ENCODE measurements at regions not wholly inside any gene's neighbourhood (a gene's known extent, or its start where the extent isn't known, plus 50 kb on each side); places are given as distances from the start of the nearest gene placed in this dataset.

DNA sequence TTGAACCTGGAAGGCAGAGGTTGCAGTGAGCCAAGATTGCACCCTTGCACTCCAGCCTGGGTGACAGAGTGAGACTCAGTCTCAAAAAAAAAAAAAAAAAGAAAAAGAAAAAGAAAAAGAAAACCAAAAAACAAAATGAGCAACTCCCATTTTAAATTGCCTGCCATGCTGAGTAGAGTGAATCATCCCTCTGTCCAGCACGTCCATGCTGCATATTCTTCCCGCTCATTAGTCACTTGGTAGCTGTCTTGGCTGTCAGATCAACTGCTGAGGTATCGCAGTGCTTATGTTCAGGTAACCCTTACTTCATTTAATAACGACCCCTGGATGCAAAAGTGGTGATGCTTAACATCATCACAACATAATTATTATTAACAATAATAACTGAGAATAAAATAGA lies 60.7 kb upstream of the SMOX start:
- no CpG with 5 or more reads among the region's 4 CpGs for WGBS, 2 experiments (ENCODE audit: extremely low coverage in 2 of 2, insufficient read length in 1 of 2)
- no peak overlapping the region for H3K27ac ChIP-seq (ENCODE audit: insufficient read depth, low read length)

More for the DNA sequence above, 60.7 kb upstream of the SMOX start:
- Histone ChIP-seq H3K18ac (ENCODE audit: low read depth, low read length) (no peak overlapping the region), H3K9me1 (ENCODE audit: insufficient read depth, low read length) (peaks cover 31% of the 10 kb centered on the region), H4K91ac (ENCODE audit: insufficient read depth, low read depth, low read length) (no peak overlapping the region), H3K56ac (ENCODE audit: extremely low read depth, insufficient read depth, low read length) (no peak overlapping the region), H2BK20ac (ENCODE audit: low read depth, low read length) (no peak overlapping the region), H4K8ac (ENCODE audit: low read depth in 2 of 2, low read length in 2 of 2) (no peak overlapping the region), H3K36me3 (ENCODE audit: control insufficient read depth, insufficient read depth, low read length) (no peaks in the 10 kb centered on the region), H2BK15ac (ENCODE audit: low read depth, low read length) (no peak overlapping the region; the same call in 2 of the 3 replicates), H3K4ac (ENCODE audit: low read depth, low read length) (no peak overlapping the region), H3K4me2 (ENCODE audit: low read depth, low read length) (no peak overlapping the region), H3K27me3 (ENCODE audit: control insufficient read depth, insufficient read depth, low read length) (no peaks in the 10 kb centered on the region), H4K5ac (ENCODE audit: low read depth, low read length) (no peak overlapping the region), H2AFZ (replicated peaks; ENCODE audit: low read length, poor library complexity) (no peak overlapping the region), H3K4me3 (ENCODE audit: insufficient read depth, low read depth, low read length) (no peak overlapping the region), H3K23ac (ENCODE audit: low read depth, low read length) (no peak overlapping the region), H3K9me3 (ENCODE audit: control insufficient read depth, insufficient read depth, low read length) (no peaks in the 10 kb centered on the region), H3K79me1 (ENCODE audit: low read depth in 1 of 2, low read length in 2 of 2) (peaks cover 5 to 33% of the 10 kb centered on the region in 2 experiments; a peak in 3 of 4 replicates), H2AK5ac (ENCODE audit: low read depth, low read length) (peak overlapping the region; percentile 42; the same call in 1 of the 2 replicates), H4K20me1 (ENCODE audit: insufficient read depth, low read length) (no peaks in the 10 kb centered on the region), H3K9ac (ENCODE audit: low read depth, low read length) (no peak overlapping the region), H2BK5ac (ENCODE audit: low read depth, low read length, poor library complexity, severe bottlenecking) (no peak overlapping the region), H2AK9ac (replicated peaks; ENCODE audit: low read depth, low read length, poor library complexity) (no peak overlapping the region), H3K4me1 (ENCODE audit: control insufficient read depth, insufficient read depth, low read length) (peaks cover 29% of the 10 kb centered on the region), H2BK120ac (ENCODE audit: low read depth, low read length) (no peak overlapping the region), H3K14ac (replicated peaks; ENCODE audit: low read depth, low read length) (no peak overlapping the region)
- TF ChIP-seq MXI1 (IDR thresholded peaks at IDR 0.05; ENCODE audit: borderline replicate concordance, low read depth, low read length) (peak; percentile 60; the same call in 1 of the 2 replicates), SMC3 (IDR thresholded peaks at IDR 0.05; ENCODE audit: low read depth, low read length) (no peak), BHLHE40 (IDR thresholded peaks at IDR 0.05; ENCODE audit: low read depth, low read length) (no peak), FOS (IDR thresholded peaks at IDR 0.05; ENCODE audit: low read depth, low read length) (peak; percentile 31; the same call in 1 of the 2 replicates), RAD21 (IDR thresholded peaks at IDR 0.05; ENCODE audit: low read length) (no peak)
- TF ChIP-seq, protein P1, sequence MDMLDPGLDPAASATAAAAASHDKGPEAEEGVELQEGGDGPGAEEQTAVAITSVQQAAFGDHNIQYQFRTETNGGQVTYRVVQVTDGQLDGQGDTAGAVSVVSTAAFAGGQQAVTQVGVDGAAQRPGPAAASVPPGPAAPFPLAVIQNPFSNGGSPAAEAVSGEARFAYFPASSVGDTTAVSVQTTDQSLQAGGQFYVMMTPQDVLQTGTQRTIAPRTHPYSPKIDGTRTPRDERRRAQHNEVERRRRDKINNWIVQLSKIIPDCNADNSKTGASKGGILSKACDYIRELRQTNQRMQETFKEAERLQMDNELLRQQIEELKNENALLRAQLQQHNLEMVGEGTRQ (IDR thresholded peaks at IDR 0.05; ENCODE audit: low read depth, low read length), result no peak
- peak; percentile 57 for DNase-seq
- in situ Hi-C loops (cut with MboI; ENCODE audit: low sequenced_read_pairs), result loop anchor here (10.0 kb wide), 2 partner anchors 193 to 303 kb away; partner anchors contain the start of genes CENPB and SPEF1
- ChIA-PET CTCF (no interaction called here), POLR2A (ENCODE audit: unreplicated experiment) (no interaction called here)
- intact Hi-C loops (cut with micrococcal nuclease), result loop anchor here (5.0 to 10.0 kb wide), 2 partner anchors 156 to 413 kb away; no protein-coding TSS in a partner anchor
- BruUV-seq (replicated peaks), result no TSS peak
- ATAC-seq (ENCODE audit: low read depth), result no peak
- dilution Hi-C loops (cut with HindIII; ENCODE audit: low sequenced_read_pairs, unreplicated experiment), result loop anchor here (10.0 kb wide), 1 partner anchor 63 kb away; no protein-coding TSS in a partner anchor
